GM18858 (cell line): ENCODE measurements at regions not wholly inside any gene's neighbourhood (a gene's known extent, or its start where the extent isn't known, plus 50 kb on each side); places are given as distances from the start of the nearest gene placed in this dataset.

Experiments used
- ATAC-seq: cut with Tn5 transposase; IDR thresholded peaks from one replicate; pipeline ENCODE4 v1.9.1; 2021; ENCODE audit not compliant: unreplicated experiment

GRCh38 chrX:68997911-68998310 is 167.3 kb downstream of the PJA1 start:
- ATAC-seq, result no peak

- no peak for ATAC-seq
Observed at GRCh38 chrX:68997511-68997910, 167.7 kb downstream of the PJA1 start.

DNA sequence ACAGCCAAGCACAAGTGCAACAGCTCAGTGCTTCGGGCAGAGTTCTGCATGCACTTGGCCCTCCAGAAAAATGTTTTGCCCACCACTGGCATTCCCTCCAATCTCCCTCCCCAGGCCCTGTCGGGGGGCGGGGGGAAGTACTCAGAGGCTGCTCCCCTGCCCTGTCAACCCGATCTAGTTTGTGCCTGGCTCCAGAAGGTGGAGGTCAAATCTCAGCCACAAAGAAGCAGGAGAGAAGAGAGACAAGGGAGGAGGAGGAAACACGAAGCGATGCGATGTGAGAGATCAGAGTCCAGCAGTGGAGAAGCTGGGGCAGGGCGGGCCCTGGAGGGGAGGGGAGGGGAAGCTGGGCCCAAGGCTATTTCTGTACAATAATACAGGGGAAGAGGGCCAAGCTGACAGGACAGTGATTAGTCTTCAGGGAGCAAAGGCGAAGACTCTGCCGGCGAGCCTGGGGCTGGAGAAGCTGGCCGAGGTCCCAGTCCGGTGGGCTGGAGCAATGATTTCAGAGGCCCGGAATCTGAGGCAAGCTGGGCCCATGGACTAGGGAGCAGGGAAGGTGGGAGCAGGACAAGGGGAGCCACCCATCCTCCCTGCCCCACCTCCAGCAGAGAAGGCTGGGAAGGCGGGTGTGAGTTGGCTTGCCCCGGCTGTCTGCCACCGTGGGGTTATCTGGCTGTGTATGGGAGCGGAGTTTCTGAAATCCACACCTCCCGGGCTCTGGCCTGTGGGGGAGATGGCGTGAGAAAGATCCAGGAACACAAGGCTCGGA is 167.1 kb downstream of the EFNB1 start:
- ATAC-seq, result no peak

DNA sequence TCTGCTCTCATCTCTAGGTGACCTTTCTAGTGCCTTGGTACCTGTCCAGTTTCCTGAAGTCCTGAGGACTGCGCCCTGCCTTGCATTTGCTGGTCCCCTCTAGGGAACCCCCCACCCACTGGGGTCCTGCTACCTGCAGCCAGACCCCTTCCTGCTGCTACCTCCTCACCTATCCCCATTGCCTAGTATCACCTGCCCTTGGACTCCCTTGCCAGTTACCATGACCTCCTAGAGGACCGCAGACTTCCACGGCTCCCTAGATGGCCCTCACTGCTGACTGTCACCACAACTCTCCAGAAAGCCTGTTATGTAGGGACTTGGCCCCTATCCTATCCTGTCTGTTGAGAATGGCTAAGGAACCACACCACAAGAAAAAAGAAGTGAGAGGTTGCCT is 166.6 kb downstream of the EFNB1 start:
- no peak for ATAC-seq

DNA sequence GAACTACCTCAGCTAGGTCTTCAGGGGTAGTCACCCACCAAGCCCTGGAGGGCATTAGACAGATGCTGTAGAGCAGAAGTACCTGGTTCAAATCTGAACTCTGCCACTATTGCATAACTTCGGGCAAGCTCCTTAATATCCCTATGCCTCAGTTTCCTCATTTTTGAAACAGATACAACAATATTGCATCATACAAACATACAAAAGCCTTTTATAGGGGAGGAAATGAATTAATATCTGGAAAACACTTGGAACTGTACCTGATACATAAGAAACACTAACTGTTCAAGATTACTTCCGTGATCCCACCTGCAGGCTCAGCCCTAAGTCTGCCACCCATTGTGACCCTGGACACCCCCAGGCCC is 166.1 kb downstream of the EFNB1 start:
- no peak for ATAC-seq

DNA sequence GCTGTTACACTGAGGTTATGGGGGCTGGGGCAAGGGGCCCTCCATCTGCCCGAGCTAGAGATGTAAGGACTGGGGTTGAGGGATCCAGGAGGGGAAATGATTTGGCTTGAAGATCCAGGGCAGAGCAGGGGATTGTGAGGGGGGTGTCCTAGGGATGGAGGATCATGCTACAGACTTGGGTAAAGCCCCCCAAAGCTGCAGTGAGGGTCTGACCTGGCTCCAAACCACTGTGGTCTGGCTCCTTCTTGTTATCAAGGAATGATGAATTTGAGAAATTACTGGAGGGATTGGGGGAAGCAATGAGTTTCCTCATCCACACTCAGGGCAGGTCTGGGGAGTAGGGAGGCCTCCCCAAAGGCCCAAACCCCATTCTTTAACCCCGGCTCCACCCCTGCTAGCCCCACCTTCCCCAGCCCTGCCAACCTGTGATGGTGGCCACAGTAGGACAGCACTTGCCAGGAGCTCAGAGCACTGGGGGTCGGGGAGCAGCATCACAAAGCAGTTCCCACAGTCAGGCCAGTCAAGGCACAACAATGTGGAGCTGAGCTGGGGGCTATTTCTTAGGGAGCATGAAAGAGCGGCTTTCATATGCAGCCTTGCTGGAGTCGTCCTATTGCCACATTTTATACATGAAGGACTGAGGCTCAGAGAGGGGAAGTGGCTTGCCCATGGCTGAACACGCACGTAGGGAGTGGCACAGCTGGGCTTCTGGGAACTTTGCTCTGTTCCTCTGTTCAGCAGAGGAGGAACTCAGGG is 165.5 kb downstream of the EFNB1 start:
- ATAC-seq, result no peak

GRCh38 chrX:68992821-68993397 is 164.1 kb downstream of the EFNB1 start:
- ATAC-seq, result no peak

DNA sequence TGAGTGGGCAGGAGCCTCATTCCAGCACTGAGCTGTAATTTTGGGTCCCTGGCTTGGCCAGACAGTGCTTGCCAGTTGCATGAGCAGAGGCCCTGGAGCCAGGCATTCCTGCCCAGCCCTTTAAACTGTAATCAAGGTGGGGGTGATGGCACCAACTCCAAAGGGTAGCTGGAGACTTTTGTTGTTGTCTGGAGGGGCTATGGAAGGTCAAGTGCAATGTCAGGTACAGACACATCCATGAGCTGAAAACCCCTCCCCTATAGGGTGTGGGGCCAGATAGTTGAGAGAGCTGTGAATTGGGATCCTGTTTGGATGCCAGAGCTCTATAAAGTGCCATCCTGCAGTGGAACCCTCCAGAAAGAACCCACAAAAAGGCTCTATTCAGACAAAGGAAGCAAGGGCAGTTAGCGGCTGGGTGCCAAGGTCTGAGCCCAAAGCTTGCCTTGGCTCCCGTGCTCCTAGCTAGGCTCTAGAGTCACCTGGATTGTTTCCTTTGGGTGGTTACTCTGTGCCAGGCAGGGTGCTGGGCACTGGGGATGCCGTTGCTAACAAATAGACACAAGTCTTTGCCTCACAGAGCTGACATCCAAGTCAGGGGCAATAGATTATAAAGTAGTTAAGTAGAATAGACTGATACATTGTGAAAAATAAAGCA is 163.0 kb downstream of the EFNB1 start:
- no peak for ATAC-seq

DNA sequence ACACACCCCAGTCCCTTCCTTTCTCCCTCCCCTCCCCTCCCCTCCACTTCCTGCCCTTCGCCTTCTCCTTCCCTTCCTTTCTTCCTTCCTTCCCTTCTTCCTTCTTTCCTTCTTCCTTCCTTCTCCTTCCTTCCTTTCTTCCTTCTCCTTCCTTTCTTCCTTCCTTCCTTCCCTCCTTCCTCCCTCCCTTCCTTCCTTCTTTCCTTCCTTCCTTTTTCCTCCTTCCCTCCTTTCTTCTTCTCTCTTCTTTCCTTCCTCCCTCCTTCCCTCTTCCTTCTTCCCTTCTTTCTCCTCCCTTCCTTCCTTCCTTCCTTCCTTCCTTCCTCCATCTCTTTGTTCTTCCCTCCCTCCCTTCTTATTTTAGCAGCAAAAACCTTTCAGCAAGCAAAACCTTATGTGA is 162.1 kb downstream of the EFNB1 start:
- ATAC-seq, result no peak

DNA sequence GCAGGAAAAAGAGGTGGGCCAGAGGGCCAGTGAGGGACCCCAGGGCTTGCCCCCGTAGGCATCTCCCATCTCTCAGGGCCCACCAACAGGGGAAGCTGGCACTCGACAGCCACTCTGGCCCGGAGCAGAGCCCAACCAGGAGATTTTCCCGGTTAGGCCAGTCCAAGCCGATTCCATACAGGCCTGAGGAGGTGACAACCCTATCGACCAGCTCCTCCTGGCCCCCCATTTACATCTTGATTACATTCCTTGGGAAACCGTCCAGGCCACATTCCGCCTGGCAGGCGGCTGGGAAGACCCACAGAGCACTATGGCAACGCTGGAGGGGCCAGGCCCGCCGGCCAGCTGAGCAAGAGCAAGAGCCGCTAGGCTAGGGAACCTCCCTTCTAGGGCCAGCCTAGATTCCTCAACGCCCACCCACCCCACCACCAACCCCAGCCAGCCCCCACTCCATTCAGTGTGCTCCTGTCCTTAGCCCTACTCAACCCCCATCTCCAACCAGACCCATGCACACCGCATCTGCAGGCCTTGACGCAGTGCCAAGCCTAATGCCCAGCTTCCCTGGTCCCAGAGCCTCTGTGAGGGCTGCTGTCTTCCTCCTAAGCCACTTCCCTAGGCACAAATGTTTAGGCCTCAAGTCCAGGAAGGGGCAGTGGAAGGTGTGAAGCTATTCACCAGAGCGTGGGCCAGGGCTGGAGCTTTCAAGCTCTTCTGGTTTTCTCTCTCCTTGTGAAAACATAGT is 161.2 kb downstream of the EFNB1 start:
- ATAC-seq, result no peak

DNA sequence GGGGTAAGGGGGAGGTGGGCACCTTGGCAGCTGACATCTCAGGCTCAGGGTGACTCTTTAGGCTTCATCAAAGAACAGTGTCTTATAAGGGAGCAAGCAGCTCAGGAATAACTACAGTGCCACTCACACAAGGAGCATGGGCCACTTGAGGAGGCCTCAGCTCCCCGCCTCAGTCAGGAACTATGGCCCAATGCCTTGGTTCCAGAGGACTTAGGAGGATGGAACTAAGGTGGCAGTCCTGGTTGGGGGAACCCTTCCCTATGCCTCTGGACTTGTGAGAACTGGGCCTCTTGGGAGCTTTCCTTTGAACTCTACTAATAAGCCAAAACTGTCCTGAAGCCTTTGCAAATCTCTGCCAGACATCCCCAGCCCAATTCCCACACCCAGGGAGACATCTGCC is 160.6 kb downstream of the EFNB1 start:
- no peak for ATAC-seq

- no peak for ATAC-seq
Observed at GRCh38 chrX:68988865-68989264, 160.0 kb downstream of the EFNB1 start.

GRCh38 chrX:68985135-68985755 is 156.4 kb downstream of the EFNB1 start:
- ATAC-seq, result no peak

DNA sequence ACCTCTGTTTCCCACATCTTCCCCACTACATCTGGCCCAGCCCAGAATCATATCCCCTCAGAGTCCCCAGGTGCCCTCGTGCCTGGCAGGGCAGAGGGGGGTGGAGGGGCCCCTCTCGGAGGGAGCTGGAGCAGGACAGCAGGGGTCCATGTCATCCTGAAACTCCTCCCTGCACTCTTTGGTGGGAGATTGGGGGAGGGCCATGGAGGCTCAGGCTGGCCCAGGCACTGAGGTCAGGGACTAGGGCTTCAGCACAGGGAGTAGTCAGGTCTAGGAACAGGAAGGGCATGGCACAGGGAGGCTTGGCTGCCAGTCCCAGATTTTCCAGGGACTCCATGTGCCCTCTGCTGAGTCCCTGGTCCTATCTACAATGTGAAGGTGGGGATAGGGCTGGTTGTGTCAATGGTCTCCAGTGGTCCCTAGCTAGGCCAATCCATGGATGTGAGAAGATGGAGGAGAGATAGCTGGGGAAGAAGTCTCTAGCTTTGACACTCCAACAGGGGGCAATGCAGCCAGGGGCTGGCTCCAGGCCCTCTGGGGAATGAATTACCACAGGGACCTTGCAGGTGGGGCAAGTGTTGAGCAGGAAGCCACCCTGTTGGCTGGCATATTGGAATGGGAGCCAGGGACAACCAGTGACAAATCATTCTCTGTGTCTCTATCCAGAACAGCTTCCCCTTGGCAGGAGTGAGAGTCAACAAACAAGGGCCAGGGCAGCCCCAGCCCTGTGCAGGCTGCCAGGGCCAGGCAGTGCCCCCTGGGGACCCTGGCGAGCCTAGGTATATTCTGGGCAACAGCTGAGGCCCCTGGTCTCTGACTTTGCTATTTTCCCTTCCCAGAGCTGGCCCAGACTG is 154.4 kb downstream of the EFNB1 start:
- ATAC-seq, result no peak

DNA sequence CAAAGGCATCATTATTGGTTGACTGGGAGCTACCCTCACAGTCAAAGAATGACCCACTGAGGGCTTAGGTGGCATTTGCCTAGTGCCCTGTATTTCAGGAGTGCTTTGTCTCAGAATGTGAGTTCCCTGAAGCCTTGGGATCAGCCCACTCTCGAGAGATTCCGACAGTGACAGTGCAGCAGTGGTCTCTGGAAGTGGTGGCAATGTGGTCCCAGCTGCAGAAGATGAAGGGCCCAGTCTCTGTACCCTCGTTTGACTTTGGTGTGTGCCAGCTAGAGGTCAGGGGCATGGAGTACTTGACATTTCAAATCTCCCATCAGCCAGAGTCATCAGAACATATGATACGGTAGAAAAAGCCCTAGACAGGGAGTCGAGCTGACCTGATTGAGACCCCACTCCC is 153.7 kb downstream of the EFNB1 start:
- no peak for ATAC-seq

- no peak for ATAC-seq
Observed at GRCh38 chrX:68980906-68981616, 152.2 kb downstream of the EFNB1 start.

DNA sequence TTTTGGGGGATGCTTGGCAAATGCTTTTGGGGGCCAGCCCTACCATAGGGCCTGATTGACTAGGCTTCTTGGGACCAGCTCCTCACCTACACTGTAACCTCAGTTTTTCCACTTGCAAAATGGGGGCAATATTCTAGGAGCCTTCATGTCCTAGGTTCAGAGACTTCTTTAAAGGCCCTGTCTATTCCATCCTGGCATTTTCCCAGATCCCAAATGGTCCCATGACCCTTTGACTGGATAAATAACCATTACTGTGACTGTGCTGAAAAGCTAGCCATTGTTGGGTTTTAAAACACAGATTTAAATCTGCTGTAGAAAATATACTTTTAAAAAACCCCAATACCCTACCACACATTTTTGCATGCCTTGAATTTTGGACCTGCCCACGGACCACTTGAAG is 149.8 kb downstream of the EFNB1 start:
- ATAC-seq, result no peak

GRCh38 chrX:68978255-68978654 is 149.4 kb downstream of the EFNB1 start:
- no peak for ATAC-seq

- ATAC-seq, result no peak
Observed at GRCh38 chrX:68953331-68953730, 124.5 kb downstream of the EFNB1 start.
